GM12891 (cell line): ENCODE measurements at regions not wholly inside any gene's neighbourhood (a gene's known extent, or its start where the extent isn't known, plus 50 kb on each side); places are given as distances from the start of the nearest gene placed in this dataset.
"Not testable (repeated sequence)": the region's sequence is repeated elsewhere in the genome, so short reads cannot be mapped to it uniquely, and the experiment has no call there.

Source experiments
- DNase-seq: peaks from one replicate; pipeline ENCODE4 v3.0.0; 2011; ENCODE audit warnings: low spot score; ENCODE audit not compliant: insufficient read length
- FAIRE-seq: peaks from 2 replicates; lab custom pipeline; 2011; peaks lifted over from hg19 to GRCh38; lab: Jason Lieb, UNC
- PAX5 ChIP-seq: IDR thresholded peaks from 2 replicates; pipeline ENCODE4 v1.6.1; 2011; ENCODE audit warnings: low read length, moderate library complexity, mild to moderate bottlenecking; ENCODE audit not compliant: insufficient read depth, severe bottlenecking
- POLR2A ChIP-seq: IDR thresholded peaks from 2 replicates; pipeline ENCODE4 v1.6.1; 2011; ENCODE audit warnings: low read depth, low read length, control low read depth
- POLR2AphosphoS5 ChIP-seq: IDR thresholded peaks from 2 replicates; pipeline ENCODE4 v1.6.1; 2011; ENCODE audit warnings: low read depth, low read length, control low read depth
- POU2F2 ChIP-seq: IDR thresholded peaks from 2 replicates; pipeline ENCODE4 v1.6.1; 2011; ENCODE audit warnings: low read depth, mild to moderate bottlenecking, control low read depth, low read length, moderate library complexity
- SPI1 ChIP-seq: IDR thresholded peaks from 2 replicates; pipeline ENCODE4 v1.6.1; 2011; ENCODE audit warnings: low read depth, low read length, control low read depth
- TAF1 ChIP-seq: IDR thresholded peaks from 2 replicates; pipeline ENCODE4 v1.6.1; 2011; ENCODE audit warnings: low read depth, low read length, control low read depth

- DNase-seq (no peak), FAIRE-seq (no peak)
- TF ChIP-seq POLR2AphosphoS5, result no peak
- no peak for TF ChIP-seq POLR2A
- TF ChIP-seq TAF1, result no peak
- no peak for TF ChIP-seq POU2F2
- TF ChIP-seq PAX5, result no peak
- no peak for TF ChIP-seq SPI1
Measured at GRCh38 chr6:139521338-139521737, 146.9 kb upstream of the CITED2 start.

- DNase-seq (no peak), FAIRE-seq (no peak)
- TF ChIP-seq POU2F2 (no peak), POLR2A (no peak), SPI1 (no peak), PAX5 (no peak), TAF1 (no peak)
Measured at GRCh38 chr6:139520321-139520768, 145.9 kb upstream of the CITED2 start.

GRCh38 chr6:139519571-139520031, 145.2 kb upstream of the CITED2 start:
- DNase-seq, result no peak
- no peak for TF ChIP-seq POLR2A
- no peak for TF ChIP-seq PAX5
- no peak for TF ChIP-seq POLR2AphosphoS5
- FAIRE-seq, result no peak

- no peak for TF ChIP-seq PAX5
- TF ChIP-seq POU2F2, result no peak
- no peak for TF ChIP-seq POLR2AphosphoS5
- no peak for TF ChIP-seq TAF1
- TF ChIP-seq SPI1, result no peak
- no peak for TF ChIP-seq POLR2A
- FAIRE-seq, result no peak
- no peak for DNase-seq
Measured at GRCh38 chr6:139519097-139519496, 144.6 kb upstream of the CITED2 start.

GRCh38 chr6:139518556-139519091, 144.2 kb upstream of the CITED2 start:
- no peak for TF ChIP-seq PAX5
- TF ChIP-seq POLR2AphosphoS5, result no peak
- TF ChIP-seq TAF1, result no peak
- TF ChIP-seq SPI1, result no peak
- TF ChIP-seq POLR2A, result no peak
- no peak for TF ChIP-seq POU2F2
- no peak for DNase-seq
- no peak for FAIRE-seq

- FAIRE-seq, DNase-seq: not testable (repeated sequence)
Measured at GRCh38 chr6:139517998-139518555, 143.6 kb upstream of the CITED2 start.

GRCh38 chr6:139515511-139515910, 141.1 kb upstream of the CITED2 start:
- FAIRE-seq (no peak), DNase-seq (no peak)
- TF ChIP-seq PAX5 (no peak), POLR2A (no peak), POLR2AphosphoS5 (no peak), SPI1 (no peak), POU2F2 (no peak), TAF1 (no peak)

- DNase-seq (no peak), FAIRE-seq (no peak)
- TF ChIP-seq SPI1 (no peak), TAF1 (no peak), POLR2AphosphoS5 (no peak), POU2F2 (no peak), POLR2A (no peak), PAX5 (no peak)
Measured at GRCh38 chr6:139514819-139515218, 140.4 kb upstream of the CITED2 start.

- DNase-seq (no peak), FAIRE-seq (no peak)
- TF ChIP-seq POLR2A, result no peak
- TF ChIP-seq TAF1, result no peak
- TF ChIP-seq SPI1, result no peak
- TF ChIP-seq PAX5, result no peak
- no peak for TF ChIP-seq POLR2AphosphoS5
- no peak for TF ChIP-seq POU2F2
Measured at GRCh38 chr6:139510040-139510790, 135.8 kb upstream of the CITED2 start.

GRCh38 chr6:139509167-139509566, 134.7 kb upstream of the CITED2 start:
- no peak for FAIRE-seq
- TF ChIP-seq POLR2A (no peak), PAX5 (no peak), POLR2AphosphoS5 (no peak), SPI1 (no peak), TAF1 (no peak), POU2F2 (no peak)
- DNase-seq, result no peak
